HepG2 (cell line): ENCODE measurements at regions not wholly inside any gene's neighbourhood (a gene's known extent, or its start where the extent isn't known, plus 50 kb on each side); places are given as distances from the start of the nearest gene placed in this dataset.

ENCODE experiments used
- ATAC-seq: fragments of 200-7000 bp; cut with Tn5 transposase; 3 replicates; pipeline ENCODE4 v1.9.1; 2020; ENCODE audit warnings: mild to moderate bottlenecking, moderate library complexity
- BruUV-seq: library from RNA; stranded (reverse); fragments of 400-500 nt; replicated peaks from 2 replicates; lab custom pipeline; 2021; lab: Mats Ljungman, UMichigan
- CTCF ChIA-PET: fragments of 300-600 bp; formaldehyde crosslinking; extraction: SDS; loops from one replicate; lab custom pipeline; 2021; ENCODE audit warnings: low total read pairs, inconsistent platforms, low intra/inter-chr PET ratio; lab: Yijun Ruan, JAX
- POLR2A ChIA-PET: fragments of 350-600 bp; sonication (Branson Sonifier 250); formaldehyde crosslinking; loops from one replicate; lab custom pipeline; 2020; ENCODE audit warnings: antibody characterized with exemption, inconsistent platforms; lab: Yijun Ruan, JAX
- DNase-seq: peaks from one replicate; pipeline ENCODE4 v3.0.0-alpha.2; 2015; ENCODE audit warnings: low spot score
- FAIRE-seq: peaks from 3 replicates; lab custom pipeline; 2011; peaks lifted over from hg19 to GRCh38; lab: Jason Lieb, UNC
- H2AFZ ChIP-seq: one replicate; pipeline ENCODE4 v1.6.1; 2011; ENCODE audit warnings: low read length, inconsistent platforms
- H3K27ac ChIP-seq: fragments of 300-600 bp; 3 replicates; pipeline ENCODE4 v1.8.0; 2011; ENCODE audit warnings: mixed run types, mild to moderate bottlenecking, mixed read lengths, low read length, inconsistent platforms; ENCODE audit not compliant: insufficient read depth; ENCODE audit errors: extremely low read length
- H3K27me3 ChIP-seq, 2 experiments: fragments of 200-600 bp in 1 of 2; 2 replicates in 1 of 2; 3 replicates in 1 of 2; pipeline versions ENCODE4 v1.6.0 to v1.8.0; 2011; ENCODE audit warnings: low read length in 2 of 2, mild to moderate bottlenecking in 2 of 2, moderate library complexity in 2 of 2, inconsistent platforms in 1 of 2; ENCODE audit not compliant: insufficient read depth in 2 of 2, control insufficient read depth in 1 of 2
- H3K36me3 ChIP-seq, 2 experiments: fragments of 200-600 bp in 1 of 2; replicated peaks in 1 of 2; 2 replicates in 1 of 2; 3 replicates in 1 of 2; pipeline versions ENCODE4 v1.5.1 to v1.8.0; 2011; ENCODE audit warnings: low read length in 2 of 2, inconsistent platforms in 1 of 2; ENCODE audit not compliant: insufficient read depth in 2 of 2, control insufficient read depth in 1 of 2
- H3K4me1 ChIP-seq: 2 replicates; pipeline ENCODE4 v1.5.1; 2012; ENCODE audit warnings: low read length, inconsistent platforms; ENCODE audit not compliant: insufficient read depth
- H3K4me2 ChIP-seq: 2 replicates; pipeline ENCODE4 v1.6.0; 2011; ENCODE audit warnings: low read depth, low read length, inconsistent platforms
- H3K4me3 ChIP-seq, 3 experiments: fragments of 200-600 bp in 1 of 3; sonication (generic), shearing (Covaris generic) in 1 of 3; replicated peaks in 1 of 3; 2 replicates each; pipeline ENCODE4 v1.5.1; 2011 to 2016; ENCODE audit warnings: low read length in 3 of 3, inconsistent platforms in 2 of 3, low read depth in 2 of 3, mild to moderate bottlenecking in 2 of 3, control low read depth in 1 of 3, mixed read lengths in 1 of 3; ENCODE audit not compliant: insufficient read depth in 1 of 3
- H3K79me2 ChIP-seq: one replicate; pipeline ENCODE4 v1.6.1; 2011; ENCODE audit warnings: low read length, inconsistent platforms; ENCODE audit not compliant: insufficient read depth
- H3K9ac ChIP-seq: 2 replicates; pipeline ENCODE4 v1.6.0; 2011; ENCODE audit warnings: mild to moderate bottlenecking, low read depth, low read length, inconsistent platforms; ENCODE audit not compliant: insufficient read depth
- H3K9me3 ChIP-seq: 2 replicates; pipeline ENCODE4 v1.5.1; 2012; ENCODE audit warnings: mild to moderate bottlenecking, low read length
- H4K20me1 ChIP-seq: 2 replicates; pipeline ENCODE4 v1.6.0; 2011; ENCODE audit warnings: inconsistent platforms, mild to moderate bottlenecking, low read length, moderate library complexity; ENCODE audit not compliant: insufficient read depth
- ADNP ChIP-seq: sonication (generic); formaldehyde crosslinking; IDR thresholded peaks from 2 replicates; pipeline ENCODE4 v1.4.0; 2020; ENCODE audit warnings: missing genetic modification reagents
- ARHGAP35 ChIP-seq: sonication (generic); formaldehyde crosslinking; IDR thresholded peaks from 2 replicates; pipeline ENCODE4 v1.9.0; 2022; ENCODE audit warnings: mild to moderate bottlenecking, inconsistent platforms, moderate library complexity, missing genetic modification reagents, borderline replicate concordance
- ARNT2 ChIP-seq: sonication (generic); formaldehyde crosslinking; IDR thresholded peaks from 2 replicates; pipeline ENCODE4 v1.8.0; 2022; ENCODE audit warnings: mild to moderate bottlenecking, low read depth, missing genetic modification reagents, moderate library complexity
- CCDC6 ChIP-seq: sonication (generic); formaldehyde crosslinking; IDR thresholded peaks from 2 replicates; pipeline ENCODE4 v1.8.1; 2022; ENCODE audit warnings: mild to moderate bottlenecking, missing genetic modification reagents, moderate library complexity
- ETV5 ChIP-seq: IDR thresholded peaks from 2 replicates; pipeline ENCODE4 v1.6.1; 2018; ENCODE audit warnings: missing biosample characterization, missing genetic modification reagents, inconsistent platforms, borderline replicate concordance
- FOXO1 ChIP-seq: sonication (generic); formaldehyde crosslinking; IDR thresholded peaks from 2 replicates; pipeline ENCODE4 v1.4.0; 2020; ENCODE audit warnings: missing genetic modification reagents
- IRF2 ChIP-seq: IDR thresholded peaks from 2 replicates; pipeline ENCODE4 v1.6.1; 2018; ENCODE audit warnings: missing genetic modification reagents, missing compliant biosample characterization
- KDM2A ChIP-seq: sonication (generic); formaldehyde crosslinking; IDR thresholded peaks from 2 replicates; pipeline ENCODE4 v1.4.0; 2020; ENCODE audit warnings: low read depth, missing genetic modification reagents, borderline replicate concordance
- YEATS4 ChIP-seq: sonication (generic); formaldehyde crosslinking; IDR thresholded peaks from 2 replicates; pipeline ENCODE4 v1.4.0; 2020; ENCODE audit warnings: missing genetic modification reagents, borderline replicate concordance
- ZBTB1 ChIP-seq: sonication (generic); formaldehyde crosslinking; IDR thresholded peaks from 2 replicates; pipeline ENCODE4 v1.4.0; 2020; ENCODE audit warnings: missing genetic modification reagents, borderline replicate concordance
- ZBTB14 ChIP-seq: sonication (generic); formaldehyde crosslinking; IDR thresholded peaks from 2 replicates; pipeline ENCODE4 v1.4.0; 2020; ENCODE audit warnings: missing genetic modification reagents
- ZNF383 ChIP-seq: sonication (generic); formaldehyde crosslinking; IDR thresholded peaks from 2 replicates; pipeline ENCODE4 v1.4.0; 2020; ENCODE audit warnings: missing genetic modification reagents, mild to moderate bottlenecking, borderline replicate concordance
- ZNF652 ChIP-seq: IDR thresholded peaks from 2 replicates; pipeline ENCODE4 v1.6.1; 2016; ENCODE audit warnings: low read depth, borderline replicate concordance
- ZNF777 ChIP-seq: sonication (generic); formaldehyde crosslinking; IDR thresholded peaks from 2 replicates; pipeline ENCODE4 v1.4.0; 2020; ENCODE audit warnings: missing genetic modification reagents
- ZNF780A ChIP-seq: sonication (generic); formaldehyde crosslinking; IDR thresholded peaks from 2 replicates; pipeline ENCODE4 v1.8.0; 2022; ENCODE audit warnings: mild to moderate bottlenecking, missing genetic modification reagents, moderate library complexity
- in situ Hi-C: cut with HindIII; loops from 2 replicates; pipeline ENCODE4 v1.10.0; 2017; ENCODE audit warnings: low pct_unique_long_range_greater_than_20kb; ENCODE audit not compliant: extremely low pct_ligation_motif_present
- intact Hi-C: fragments of 100-400 bp; cut with micrococcal nuclease; formaldehyde crosslinking; loops from one replicate; pipeline ENCODE4 v1.10.0; 2022; ENCODE audit not compliant: unreplicated experiment
- TF ChIP-seq, protein P1 (sequence below): IDR thresholded peaks from 2 replicates; pipeline ENCODE4 v1.6.1; 2016; ENCODE audit warnings: low read depth, control low read depth
- TF ChIP-seq, protein P2 (sequence below): sonication (generic); formaldehyde crosslinking; IDR thresholded peaks from 2 replicates; pipeline ENCODE4 v1.5.0; 2020; ENCODE audit warnings: missing genetic modification reagents

DNA sequence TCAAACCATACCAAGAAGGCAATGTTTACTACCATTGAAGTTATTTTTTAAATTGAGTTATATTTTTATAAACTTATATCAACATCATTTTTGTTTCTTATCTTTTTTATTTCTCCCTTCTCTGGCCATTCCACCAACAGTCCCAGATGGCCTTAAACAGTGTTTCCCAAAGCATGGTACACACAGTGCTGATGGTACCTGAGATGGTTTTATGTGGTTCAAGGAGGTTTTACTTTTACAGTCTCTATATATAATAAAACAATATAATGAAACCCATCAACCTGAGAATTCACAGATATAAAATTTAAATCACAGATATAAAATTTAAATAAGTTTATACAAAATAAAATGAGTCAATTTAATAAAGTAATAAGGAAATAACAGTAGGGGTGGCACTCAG, 65.1 kb upstream of the MSTN start:
- FAIRE-seq, result no peak
- intact Hi-C loops, result no loop called here

More for the DNA sequence above, 65.1 kb upstream of the MSTN start:
- in situ Hi-C loops, result no loop called here
- Histone ChIP-seq H3K4me3 (no peak overlapping the region), H3K4me2 (no peak overlapping the region), H3K36me3 (no peaks in the 10 kb centered on the region), H3K4me1 (no peaks in the 10 kb centered on the region), H3K27me3 (0 out of 5 replicates have a peak, but pooled peaks cover 0 to 3% of the 10 kb centered on the region in 2 experiments), H2AFZ (no peak overlapping the region), H4K20me1 (no peaks in the 10 kb centered on the region), H3K27ac (no peak overlapping the region), H3K79me2 (no peaks in the 10 kb centered on the region), H3K9ac (no peak overlapping the region), H3K9me3 (no peaks in the 10 kb centered on the region)
- ChIA-PET CTCF (no interaction called here), POLR2A (no interaction called here)
- BruUV-seq, result no TSS peak
- TF ChIP-seq ZBTB1 (CRISPR knock-in tag), result no peak
- no peak for TF ChIP-seq FOXO1
- no peak for TF ChIP-seq ARHGAP35 (CRISPR knock-in tag)
- TF ChIP-seq YEATS4 (CRISPR knock-in tag), result no peak
- no peak for TF ChIP-seq CCDC6 (CRISPR knock-in tag)
- no peak for TF ChIP-seq ZNF383
- TF ChIP-seq ARNT2 (CRISPR knock-in tag), result no peak
- no peak for TF ChIP-seq KDM2A (CRISPR knock-in tag)
- no peak for TF ChIP-seq ZBTB14
- TF ChIP-seq IRF2, result no peak
- TF ChIP-seq, protein P1, sequence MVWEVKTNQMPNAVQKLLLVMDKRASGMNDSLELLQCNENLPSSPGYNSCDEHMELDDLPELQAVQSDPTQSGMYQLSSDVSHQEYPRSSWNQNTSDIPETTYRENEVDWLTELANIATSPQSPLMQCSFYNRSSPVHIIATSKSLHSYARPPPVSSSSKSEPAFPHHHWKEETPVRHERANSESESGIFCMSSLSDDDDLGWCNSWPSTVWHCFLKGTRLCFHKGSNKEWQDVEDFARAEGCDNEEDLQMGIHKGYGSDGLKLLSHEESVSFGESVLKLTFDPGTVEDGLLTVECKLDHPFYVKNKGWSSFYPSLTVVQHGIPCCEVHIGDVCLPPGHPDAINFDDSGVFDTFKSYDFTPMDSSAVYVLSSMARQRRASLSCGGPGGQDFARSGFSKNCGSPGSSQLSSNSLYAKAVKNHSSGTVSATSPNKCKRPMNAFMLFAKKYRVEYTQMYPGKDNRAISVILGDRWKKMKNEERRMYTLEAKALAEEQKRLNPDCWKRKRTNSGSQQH, result no peak
- TF ChIP-seq ETV5 (CRISPR knock-in tag), result no peak
- TF ChIP-seq, protein P2, sequence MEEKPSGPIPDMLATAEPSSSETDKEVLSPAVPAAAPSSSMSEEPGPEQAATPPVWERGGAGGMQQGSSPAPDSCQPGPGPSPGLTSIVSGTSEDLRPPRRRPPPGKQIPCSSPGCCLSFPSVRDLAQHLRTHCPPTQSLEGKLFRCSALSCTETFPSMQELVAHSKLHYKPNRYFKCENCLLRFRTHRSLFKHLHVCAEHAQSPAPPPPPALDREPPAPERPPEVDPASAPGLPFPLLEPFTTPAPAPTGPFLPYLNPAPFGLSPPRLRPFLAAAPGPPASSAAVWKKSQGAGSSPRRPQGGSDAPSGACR, result no peak
- TF ChIP-seq ZNF780A, result no peak
- no peak for TF ChIP-seq ZNF777 (CRISPR knock-in tag)
- no peak for TF ChIP-seq ZNF652 (CRISPR knock-in tag)
- TF ChIP-seq ADNP (CRISPR knock-in tag), result no peak
- DNase-seq, result no peak
- ATAC-seq, result no peak
